A673 (cell line): ENCODE measurements at regions not wholly inside any gene's neighbourhood (a gene's known extent, or its start where the extent isn't known, plus 50 kb on each side); places are given as distances from the start of the nearest gene placed in this dataset.
"Not testable (repeated sequence)": the region's sequence is repeated elsewhere in the genome, so short reads cannot be mapped to it uniquely, and the experiment has no call there.

Experiments used
- BruUV-seq: library from RNA; stranded (reverse); fragments of 400-500 nt; replicated peaks from 2 replicates; lab custom pipeline; 2021; lab: Mats Ljungman, UMichigan
- CTCF ChIA-PET: fragments of 300-600 bp; sonication (Branson Sonifier 250); formaldehyde crosslinking; loops from one replicate; lab custom pipeline; 2022; ENCODE audit warnings: antibody characterized with exemption; lab: Charles Lee
- POLR2A ChIA-PET: fragments of 300-600 bp; sonication (Branson Sonifier 250); formaldehyde crosslinking; loops from one replicate; lab custom pipeline; 2022; ENCODE audit warnings: antibody characterized with exemption; ENCODE audit not compliant: low non-redundant PET; lab: Charles Lee
- DNase-seq: peaks from one replicate; pipeline ENCODE4 v3.0.0-alpha.2; 2015; ENCODE audit warnings: low spot score
- H3K27ac ChIP-seq: fragments of 200-600 bp; sonication (generic); 2 replicates; pipeline ENCODE4 v1.5.1; 2016; ENCODE audit warnings: mixed run types, low read depth, mild to moderate bottlenecking, mixed read lengths, antibody characterized with exemption, low read length; ENCODE audit not compliant: poor library complexity, severe bottlenecking
- H3K27me3 ChIP-seq: fragments of 200-600 bp; sonication (generic); replicated peaks from 2 replicates; pipeline ENCODE4 v1.6.1; 2017; ENCODE audit warnings: mixed run types, low read depth, mild to moderate bottlenecking, mixed read lengths, antibody characterized with exemption, low read length; ENCODE audit not compliant: insufficient read depth, poor library complexity
- H3K36me3 ChIP-seq: fragments of 200-600 bp; sonication (generic); 2 replicates; pipeline ENCODE4 v1.6.1; 2016; ENCODE audit warnings: mixed run types, mild to moderate bottlenecking, mixed read lengths, antibody characterized with exemption, low read length; ENCODE audit not compliant: insufficient read depth, poor library complexity, severe bottlenecking
- H3K4me1 ChIP-seq: fragments of 200-600 bp; sonication (generic); 2 replicates; pipeline ENCODE4 v1.6.1; 2017; ENCODE audit warnings: mixed run types, mild to moderate bottlenecking, mixed read lengths, antibody characterized with exemption, low read length; ENCODE audit not compliant: insufficient read depth, poor library complexity, severe bottlenecking
- H3K4me3 ChIP-seq: fragments of 200-600 bp; sonication (generic); 2 replicates; pipeline ENCODE4 v1.5.1; 2016; ENCODE audit warnings: low read depth, mixed run types, mild to moderate bottlenecking, mixed read lengths, low read length; ENCODE audit not compliant: poor library complexity, severe bottlenecking
- H3K9me3 ChIP-seq: fragments of 200-600 bp; sonication (generic); 2 replicates; pipeline ENCODE4 v1.6.1; 2016; ENCODE audit warnings: mixed run types, low read depth, mild to moderate bottlenecking, mixed read lengths, antibody characterized with exemption, low read length; ENCODE audit not compliant: poor library complexity, severe bottlenecking
- EZH2 ChIP-seq: fragments of 200-600 bp; sonication (generic); IDR thresholded peaks from 2 replicates; pipeline ENCODE4 v1.6.1; 2017; ENCODE audit warnings: borderline replicate concordance, low read depth, mild to moderate bottlenecking, mixed read lengths, antibody characterized with exemption, low read length; ENCODE audit not compliant: poor library complexity, severe bottlenecking
- intact Hi-C: fragments of 100-400 bp; cut with micrococcal nuclease; formaldehyde crosslinking; loops from one replicate; pipeline ENCODE4 v1.10.0; 2022; ENCODE audit not compliant: unreplicated experiment
- TF ChIP-seq, protein P1 (sequence below): fragments of 300-800, 200-600 bp; sonication (generic); conservative IDR thresholded peaks from 2 replicates; pipeline ENCODE4 v1.5.1; 2017; ENCODE audit warnings: low read depth, mild to moderate bottlenecking, antibody characterized with exemption, low read length, moderate library complexity, mixed read lengths

DNA sequence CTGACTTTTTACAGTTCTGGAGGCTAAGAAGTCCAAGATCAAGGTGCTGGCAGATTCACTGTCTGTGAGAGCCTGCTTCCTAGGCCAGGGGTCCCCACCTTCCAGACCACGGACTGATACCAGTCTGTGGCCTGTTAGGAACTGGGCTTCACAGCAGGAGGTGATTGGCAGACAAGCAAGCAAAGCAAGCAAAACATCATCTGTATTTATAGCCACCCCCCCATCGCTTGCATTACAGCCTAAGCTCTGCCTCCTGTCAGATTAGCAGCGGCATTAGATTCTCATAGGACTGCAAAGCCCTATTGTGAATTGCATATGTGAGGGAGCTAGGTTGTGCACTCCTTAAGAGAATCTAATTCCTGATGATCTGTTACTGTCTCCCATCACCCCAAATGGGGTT, 194.7 kb upstream of the THRB start:
- Histone ChIP-seq H3K4me3 (no peak overlapping the region), H3K9me3 (no peaks in the 10 kb centered on the region), H3K27ac (no peak overlapping the region), H3K36me3 (no peaks in the 10 kb centered on the region), H3K4me1 (no peaks in the 10 kb centered on the region), H3K27me3 (no peaks in the 10 kb centered on the region)
- no TSS peak for BruUV-seq
- no peak for DNase-seq
- CTCF ChIA-PET, result no interaction called here
- POLR2A ChIA-PET, result no interaction called here
- TF ChIP-seq, protein P1, sequence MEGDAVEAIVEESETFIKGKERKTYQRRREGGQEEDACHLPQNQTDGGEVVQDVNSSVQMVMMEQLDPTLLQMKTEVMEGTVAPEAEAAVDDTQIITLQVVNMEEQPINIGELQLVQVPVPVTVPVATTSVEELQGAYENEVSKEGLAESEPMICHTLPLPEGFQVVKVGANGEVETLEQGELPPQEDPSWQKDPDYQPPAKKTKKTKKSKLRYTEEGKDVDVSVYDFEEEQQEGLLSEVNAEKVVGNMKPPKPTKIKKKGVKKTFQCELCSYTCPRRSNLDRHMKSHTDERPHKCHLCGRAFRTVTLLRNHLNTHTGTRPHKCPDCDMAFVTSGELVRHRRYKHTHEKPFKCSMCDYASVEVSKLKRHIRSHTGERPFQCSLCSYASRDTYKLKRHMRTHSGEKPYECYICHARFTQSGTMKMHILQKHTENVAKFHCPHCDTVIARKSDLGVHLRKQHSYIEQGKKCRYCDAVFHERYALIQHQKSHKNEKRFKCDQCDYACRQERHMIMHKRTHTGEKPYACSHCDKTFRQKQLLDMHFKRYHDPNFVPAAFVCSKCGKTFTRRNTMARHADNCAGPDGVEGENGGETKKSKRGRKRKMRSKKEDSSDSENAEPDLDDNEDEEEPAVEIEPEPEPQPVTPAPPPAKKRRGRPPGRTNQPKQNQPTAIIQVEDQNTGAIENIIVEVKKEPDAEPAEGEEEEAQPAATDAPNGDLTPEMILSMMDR, result no peak
- no peak for TF ChIP-seq EZH2
- intact Hi-C loops, result loop anchor here (10.0 kb wide), 1 partner anchor 805 kb away; no protein-coding TSS in a partner anchor

DNA sequence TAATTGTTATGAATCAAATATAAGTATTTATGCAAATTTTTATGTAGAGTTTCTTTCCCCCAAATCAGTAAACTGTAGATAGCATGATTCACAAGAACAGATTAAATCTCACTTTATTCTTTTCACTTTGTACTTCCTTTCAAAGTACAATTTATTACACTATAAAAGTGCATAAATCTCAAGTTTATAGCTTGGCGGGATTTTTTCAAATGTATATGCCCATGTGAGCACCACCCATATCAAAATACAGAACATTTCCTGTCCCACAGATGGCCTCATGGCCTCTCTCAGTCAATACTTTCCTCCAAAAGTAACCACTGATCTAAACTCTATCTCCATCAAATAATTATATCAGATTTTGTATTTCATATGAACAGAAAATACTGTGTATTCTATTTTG, 196.1 kb upstream of the THRB start:
- ChIA-PET POLR2A (no interaction called here), CTCF (no interaction called here)
- intact Hi-C loops, result no loop called here

DNA sequence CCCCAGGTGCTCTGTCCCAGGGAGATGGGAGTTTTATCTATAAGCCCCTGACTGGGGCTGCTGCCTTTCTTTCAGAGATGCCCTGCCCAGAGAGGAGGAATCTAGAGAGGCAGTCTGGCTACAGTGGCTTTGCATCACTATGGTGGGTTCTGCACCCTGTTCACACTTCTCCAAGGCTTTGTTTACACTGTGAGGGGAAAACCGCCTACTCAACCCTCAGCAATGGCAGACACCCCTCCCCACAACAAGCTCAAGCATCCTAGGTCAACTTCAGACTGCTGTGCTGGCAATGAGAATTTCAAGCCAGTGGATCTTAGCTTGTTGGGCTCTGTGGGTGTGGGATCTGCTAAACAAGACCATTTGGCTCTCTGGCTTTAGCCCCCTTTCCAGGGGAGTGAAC, 204.4 kb upstream of the THRB start:
- H3K9me3 ChIP-seq, H3K27me3 ChIP-seq, intact Hi-C loops, CTCF ChIA-PET, H3K27ac ChIP-seq, H3K36me3 ChIP-seq, DNase-seq, BruUV-seq, POLR2A ChIA-PET, H3K4me3 ChIP-seq, H3K4me1 ChIP-seq: not testable (repeated sequence)

More for the DNA sequence above, 196.1 kb upstream of the THRB start:
- no TSS peak for BruUV-seq
- H3K9me3 ChIP-seq, result no peaks in the 10 kb centered on the region
- H3K27ac ChIP-seq, result no peak overlapping the region
- no peaks in the 10 kb centered on the region for H3K27me3 ChIP-seq
- no peak overlapping the region for H3K4me3 ChIP-seq
- TF ChIP-seq EZH2, result no peak
- TF ChIP-seq, protein P1, result no peak
- DNase-seq, result no peak
- H3K36me3 ChIP-seq, result no peaks in the 10 kb centered on the region
- H3K4me1 ChIP-seq, result no peaks in the 10 kb centered on the region

DNA sequence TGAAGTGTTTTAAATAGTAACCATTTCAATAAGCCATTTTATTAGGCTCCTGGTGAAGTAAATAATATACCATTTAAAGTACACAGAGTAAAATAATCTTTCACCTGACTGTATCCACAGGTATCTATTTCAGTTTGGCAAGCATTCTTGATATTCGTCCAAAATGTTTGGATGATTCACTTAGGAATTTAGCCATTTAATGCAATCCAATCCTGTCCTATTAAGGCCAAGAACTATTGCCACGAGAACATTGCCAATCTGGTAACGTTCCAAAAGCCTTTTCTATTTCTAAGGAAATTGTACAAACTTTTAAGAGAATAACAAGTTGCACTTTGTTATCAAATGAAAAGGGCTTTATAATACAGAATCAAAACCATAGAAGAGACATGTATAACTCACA, 209.8 kb upstream of the THRB start:
- no peak for TF ChIP-seq EZH2
- TF ChIP-seq, protein P1, result no peak
- ChIA-PET POLR2A (no interaction called here), CTCF (no interaction called here)
- no TSS peak for BruUV-seq
- Histone ChIP-seq H3K4me3 (no peak overlapping the region), H3K27ac (no peak overlapping the region), H3K36me3 (no peaks in the 10 kb centered on the region), H3K4me1 (no peaks in the 10 kb centered on the region), H3K9me3 (no peaks in the 10 kb centered on the region), H3K27me3 (peaks cover 3% of the 10 kb centered on the region)
- intact Hi-C loops, result no loop called here
- DNase-seq, result no peak
